HFFc6 (cell line): ENCODE measurements at regions not wholly inside any gene's neighbourhood (a gene's known extent, or its start where the extent isn't known, plus 50 kb on each side); places are given as distances from the start of the nearest gene placed in this dataset.

Experiments used
- DNase-seq: peaks from one replicate; pipeline ENCODE4 v3.0.0-alpha.2; 2018
- H3K27ac Mint-ChIP-seq: 2 replicates; pipeline ENCODE4 v1.8.0; 2020; ENCODE audit warnings: mild to moderate bottlenecking, mixed read lengths
- H3K27me3 Mint-ChIP-seq: 2 replicates; pipeline ENCODE4 v1.8.0; 2021; ENCODE audit warnings: mild to moderate bottlenecking, moderate library complexity, mixed read lengths; ENCODE audit not compliant: insufficient read depth
- H3K36me3 Mint-ChIP-seq: 2 replicates; pipeline ENCODE4 v1.8.0; 2021; ENCODE audit warnings: low read depth, mixed read lengths
- H3K4me1 Mint-ChIP-seq: 2 replicates; pipeline ENCODE4 v1.8.0; 2020; ENCODE audit warnings: low read depth, mixed read lengths
- H3K4me3 Mint-ChIP-seq: 2 replicates; pipeline ENCODE4 v1.8.0; 2020; ENCODE audit warnings: mild to moderate bottlenecking, moderate library complexity, mixed read lengths
- H3K9me3 Mint-ChIP-seq: 2 replicates; pipeline ENCODE4 v1.8.0; 2020; ENCODE audit warnings: mild to moderate bottlenecking, mixed read lengths
- TF ChIP-seq, protein P1 (sequence below): fragments of 200-600 bp; sonication (generic); IDR thresholded peaks from 2 replicates; pipeline ENCODE4 v1.5.0; 2021; ENCODE audit warnings: antibody characterized with exemption, mild to moderate bottlenecking

DNA sequence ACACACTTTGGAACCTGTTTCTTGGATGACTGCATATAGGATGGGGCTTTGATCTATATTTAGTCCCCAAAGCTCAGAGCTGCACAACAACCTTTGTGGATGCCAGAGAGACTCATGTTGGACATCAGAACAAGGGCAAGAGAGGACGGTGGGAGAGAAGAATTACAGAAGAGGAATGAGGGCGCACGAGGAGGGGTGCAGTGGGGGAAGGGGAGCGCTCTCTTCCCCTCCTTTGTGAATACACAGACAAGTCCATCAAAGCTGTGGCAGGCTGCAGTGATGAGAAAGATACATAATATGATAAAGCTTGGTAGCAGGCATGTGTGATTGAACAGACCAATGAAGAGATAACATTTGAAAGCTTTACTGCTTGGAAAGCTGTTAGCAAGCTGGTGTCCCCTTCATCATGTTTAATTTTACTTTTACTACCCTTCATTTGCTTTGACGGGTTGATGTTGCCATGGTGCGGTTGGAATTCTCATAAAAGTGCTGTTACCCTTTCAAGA, 857.8 kb downstream of the KCNMA1 start:
- TF ChIP-seq, protein P1, sequence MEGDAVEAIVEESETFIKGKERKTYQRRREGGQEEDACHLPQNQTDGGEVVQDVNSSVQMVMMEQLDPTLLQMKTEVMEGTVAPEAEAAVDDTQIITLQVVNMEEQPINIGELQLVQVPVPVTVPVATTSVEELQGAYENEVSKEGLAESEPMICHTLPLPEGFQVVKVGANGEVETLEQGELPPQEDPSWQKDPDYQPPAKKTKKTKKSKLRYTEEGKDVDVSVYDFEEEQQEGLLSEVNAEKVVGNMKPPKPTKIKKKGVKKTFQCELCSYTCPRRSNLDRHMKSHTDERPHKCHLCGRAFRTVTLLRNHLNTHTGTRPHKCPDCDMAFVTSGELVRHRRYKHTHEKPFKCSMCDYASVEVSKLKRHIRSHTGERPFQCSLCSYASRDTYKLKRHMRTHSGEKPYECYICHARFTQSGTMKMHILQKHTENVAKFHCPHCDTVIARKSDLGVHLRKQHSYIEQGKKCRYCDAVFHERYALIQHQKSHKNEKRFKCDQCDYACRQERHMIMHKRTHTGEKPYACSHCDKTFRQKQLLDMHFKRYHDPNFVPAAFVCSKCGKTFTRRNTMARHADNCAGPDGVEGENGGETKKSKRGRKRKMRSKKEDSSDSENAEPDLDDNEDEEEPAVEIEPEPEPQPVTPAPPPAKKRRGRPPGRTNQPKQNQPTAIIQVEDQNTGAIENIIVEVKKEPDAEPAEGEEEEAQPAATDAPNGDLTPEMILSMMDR: no peak
- Mint-ChIP-seq H3K27ac (no peak overlapping the region), H3K27me3 (peaks cover 3% of the 10 kb centered on the region), H3K36me3 (no peaks in the 10 kb centered on the region), H3K4me1 (peaks cover 6% of the 10 kb centered on the region; the same call in 1 of the 2 replicates), H3K4me3 (no peak overlapping the region), H3K9me3 (peaks cover 11% of the 10 kb centered on the region)
- DNase-seq: no peak

DNA sequence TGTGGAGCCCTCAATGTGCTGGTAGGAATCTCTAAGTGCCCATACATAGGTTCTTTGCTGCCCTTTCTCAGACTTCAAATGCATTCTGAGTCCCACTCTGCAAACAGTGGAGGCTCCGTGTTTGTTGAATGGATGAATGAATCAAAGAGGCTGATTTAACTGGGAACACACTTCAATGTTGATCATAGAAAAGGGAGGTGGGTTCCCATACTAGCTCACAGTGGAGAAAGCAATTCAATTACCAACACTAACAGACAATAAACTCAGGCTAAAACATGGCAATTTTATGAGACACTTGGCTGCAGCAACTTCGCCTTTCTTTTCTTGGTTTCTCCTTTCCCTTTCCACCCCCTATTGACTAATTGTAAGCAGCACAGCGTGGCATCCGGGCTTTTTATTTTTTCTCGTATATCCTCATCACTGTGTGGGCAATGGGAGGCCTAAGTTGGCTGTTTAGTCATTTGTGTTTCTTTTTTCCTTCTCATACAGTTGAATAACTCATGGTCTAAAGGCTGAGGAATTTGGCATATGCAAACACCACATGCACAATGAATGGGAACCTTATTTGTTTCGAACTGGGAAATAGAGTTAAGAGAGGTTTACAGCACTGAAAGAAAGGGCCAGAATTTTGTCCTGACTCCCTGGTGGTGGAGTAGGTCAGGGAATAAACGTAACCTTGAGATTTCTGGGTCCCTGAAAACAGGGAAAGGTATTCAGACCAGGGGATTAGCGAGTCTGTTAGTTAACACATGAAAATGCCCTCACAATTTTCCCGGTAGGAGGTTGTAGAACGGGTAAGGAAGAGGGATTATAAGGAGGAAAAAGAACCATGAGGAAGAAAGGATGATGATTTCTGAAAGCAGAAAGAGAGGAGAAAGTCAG, 858.5 kb downstream of the KCNMA1 start:
- H3K27me3 Mint-ChIP-seq: peaks cover 3% of the 10 kb centered on the region
- no peaks in the 10 kb centered on the region for H3K36me3 Mint-ChIP-seq
- H3K4me3 Mint-ChIP-seq: no peak overlapping the region
- peak; percentile 15 for DNase-seq
- TF ChIP-seq, protein P1: peak; percentile 24; the same call in 1 of the 2 replicates
- H3K27ac Mint-ChIP-seq: no peak overlapping the region
- H3K9me3 Mint-ChIP-seq: peaks cover 13% of the 10 kb centered on the region
- peaks cover 6% of the 10 kb centered on the region; the same call in 1 of the 2 replicates for H3K4me1 Mint-ChIP-seq

DNA sequence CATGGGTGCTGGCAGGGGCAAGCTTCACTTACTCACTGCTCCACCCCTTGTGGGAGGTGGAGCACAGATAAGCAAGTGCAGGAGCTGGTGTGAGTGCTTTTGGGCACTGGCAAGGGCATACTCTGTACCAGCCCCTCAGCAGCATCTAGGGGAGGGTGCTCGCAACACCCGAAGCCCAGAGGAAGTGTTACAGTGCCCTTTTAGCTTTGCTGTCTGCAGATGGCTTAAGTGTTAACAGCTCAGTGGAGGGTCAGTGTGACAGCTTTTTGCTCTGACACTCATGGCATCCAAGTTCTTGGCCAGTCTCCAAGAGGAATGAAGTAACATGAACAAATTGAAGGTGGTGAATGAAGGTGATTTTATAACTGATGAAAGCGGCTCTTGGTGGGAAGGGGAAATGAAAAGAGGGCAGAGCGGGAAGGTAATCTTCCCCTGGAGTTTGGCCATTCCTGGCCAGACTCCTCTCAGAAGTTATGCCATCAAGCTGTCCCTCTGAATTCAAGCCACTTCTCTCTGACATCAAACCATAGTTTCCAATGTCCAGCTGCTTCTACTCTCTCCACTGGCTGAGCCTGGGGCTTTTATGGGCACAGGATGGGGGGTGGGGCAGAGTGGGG, 862.5 kb downstream of the KCNMA1 start:
- no peak overlapping the region for H3K4me3 Mint-ChIP-seq
- no peak overlapping the region for H3K27ac Mint-ChIP-seq
- H3K4me1 Mint-ChIP-seq: peaks cover 6% of the 10 kb centered on the region; the same call in 1 of the 2 replicates
- H3K27me3 Mint-ChIP-seq: peaks cover 3% of the 10 kb centered on the region; the same call in 1 of the 2 replicates
- H3K36me3 Mint-ChIP-seq: no peaks in the 10 kb centered on the region
- DNase-seq: no peak
- peaks cover 13% of the 10 kb centered on the region for H3K9me3 Mint-ChIP-seq
- TF ChIP-seq, protein P1: no peak

DNA sequence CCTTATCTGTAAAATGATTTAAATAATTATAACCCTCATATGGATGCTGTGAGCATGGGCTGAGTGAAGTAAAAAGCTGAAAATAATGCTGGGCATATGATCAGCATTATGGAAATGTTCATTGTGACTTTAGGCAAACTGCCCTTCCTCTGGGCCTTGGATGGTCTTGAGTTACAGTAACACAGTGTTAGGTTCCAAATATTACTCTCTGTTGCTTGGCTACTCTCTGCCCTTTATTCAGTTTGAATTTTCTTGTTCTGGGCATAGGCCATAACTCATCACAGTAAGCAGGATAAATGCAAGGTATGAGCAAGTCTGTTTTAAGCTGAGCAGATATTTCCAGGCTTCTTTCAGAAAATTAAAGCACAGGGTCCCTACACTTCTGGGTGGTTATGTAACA, 868.0 kb downstream of the KCNMA1 start:
- TF ChIP-seq, protein P1: no peak
- H3K27ac Mint-ChIP-seq: no peak overlapping the region
- no peak for DNase-seq
- no peaks in the 10 kb centered on the region for H3K9me3 Mint-ChIP-seq
- no peak overlapping the region for H3K4me3 Mint-ChIP-seq
- no peaks in the 10 kb centered on the region for H3K36me3 Mint-ChIP-seq
- H3K27me3 Mint-ChIP-seq: peaks cover 6% of the 10 kb centered on the region
- H3K4me1 Mint-ChIP-seq: no peaks in the 10 kb centered on the region

DNA sequence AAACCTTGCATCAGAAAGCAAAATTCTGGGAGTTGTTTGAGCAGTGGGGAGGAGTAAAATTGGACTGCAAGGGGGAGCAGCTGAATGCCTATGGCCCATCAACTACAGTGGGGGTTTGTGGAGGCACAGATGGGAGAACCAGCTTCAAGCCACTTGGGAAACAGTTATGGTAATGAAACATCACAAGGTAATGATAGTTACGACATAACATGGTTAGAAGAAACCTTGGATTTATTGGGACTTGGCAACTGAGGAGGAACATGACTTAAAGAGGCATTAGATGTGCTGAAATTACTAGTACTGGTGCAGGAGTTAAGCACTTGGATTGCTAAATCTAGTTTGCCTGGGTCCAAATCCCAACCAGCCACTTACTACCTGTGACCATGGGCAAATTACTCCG, 868.4 kb downstream of the KCNMA1 start:
- H3K4me3 Mint-ChIP-seq: no peak overlapping the region
- H3K9me3 Mint-ChIP-seq: no peaks in the 10 kb centered on the region
- no peak for DNase-seq
- peaks cover 6% of the 10 kb centered on the region for H3K27me3 Mint-ChIP-seq
- H3K36me3 Mint-ChIP-seq: no peaks in the 10 kb centered on the region
- TF ChIP-seq, protein P1: no peak
- no peaks in the 10 kb centered on the region for H3K4me1 Mint-ChIP-seq
- H3K27ac Mint-ChIP-seq: no peak overlapping the region
